ENCODE measurements at regions not wholly inside any gene's neighbourhood (a gene's known extent, or its start where the extent isn't known, plus 50 kb on each side); places are given as distances from the start of the nearest gene placed in this dataset.

DNA sequence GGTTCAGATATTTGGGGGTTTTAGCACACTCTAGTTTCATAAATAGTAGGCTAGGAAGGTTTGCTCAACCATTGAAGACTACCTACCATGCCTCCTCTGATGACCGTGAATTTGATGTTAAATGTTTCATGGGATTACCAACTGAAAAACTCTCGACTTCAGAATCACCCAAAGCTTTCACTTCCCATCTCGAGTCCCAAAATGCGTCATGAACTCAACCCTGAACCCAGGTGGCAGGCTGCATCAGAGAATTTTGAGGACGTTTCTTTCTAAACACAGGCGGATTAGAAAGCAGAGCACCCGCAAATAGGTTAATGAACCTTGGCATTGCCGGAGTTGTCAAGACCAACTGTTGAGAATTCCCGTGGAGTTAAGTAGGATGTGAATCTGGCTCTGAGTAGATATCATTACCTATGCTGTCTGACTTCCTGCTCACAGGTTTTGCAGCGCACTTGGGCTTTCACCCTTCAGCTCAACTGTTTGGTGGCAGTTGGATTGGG lies 98.4 kb upstream of the ADTRP start:
- TF ChIP-seq, protein P1, sequence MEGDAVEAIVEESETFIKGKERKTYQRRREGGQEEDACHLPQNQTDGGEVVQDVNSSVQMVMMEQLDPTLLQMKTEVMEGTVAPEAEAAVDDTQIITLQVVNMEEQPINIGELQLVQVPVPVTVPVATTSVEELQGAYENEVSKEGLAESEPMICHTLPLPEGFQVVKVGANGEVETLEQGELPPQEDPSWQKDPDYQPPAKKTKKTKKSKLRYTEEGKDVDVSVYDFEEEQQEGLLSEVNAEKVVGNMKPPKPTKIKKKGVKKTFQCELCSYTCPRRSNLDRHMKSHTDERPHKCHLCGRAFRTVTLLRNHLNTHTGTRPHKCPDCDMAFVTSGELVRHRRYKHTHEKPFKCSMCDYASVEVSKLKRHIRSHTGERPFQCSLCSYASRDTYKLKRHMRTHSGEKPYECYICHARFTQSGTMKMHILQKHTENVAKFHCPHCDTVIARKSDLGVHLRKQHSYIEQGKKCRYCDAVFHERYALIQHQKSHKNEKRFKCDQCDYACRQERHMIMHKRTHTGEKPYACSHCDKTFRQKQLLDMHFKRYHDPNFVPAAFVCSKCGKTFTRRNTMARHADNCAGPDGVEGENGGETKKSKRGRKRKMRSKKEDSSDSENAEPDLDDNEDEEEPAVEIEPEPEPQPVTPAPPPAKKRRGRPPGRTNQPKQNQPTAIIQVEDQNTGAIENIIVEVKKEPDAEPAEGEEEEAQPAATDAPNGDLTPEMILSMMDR (IDR thresholded peaks at IDR 0.05; ENCODE audit: insufficient read depth, low read depth, low read length) = no peak
- TF ChIP-seq EZH2 (IDR thresholded peaks at IDR 0.05; ENCODE audit: insufficient read depth, low read length) = no peak
- Histone ChIP-seq H3K79me2 (ENCODE audit: insufficient read depth, low read length) (no peaks in the 10 kb centered on the region), H3K27ac (ENCODE audit: low read depth, low read length) (no peak overlapping the region), H3K36me3 (ENCODE audit: insufficient read depth, low read length) (no peaks in the 10 kb centered on the region), H3K4me2 (ENCODE audit: low read length) (no peak overlapping the region), H3K4me3 (ENCODE audit: insufficient read depth, low read depth, low read length) (no peak overlapping the region), H3K9me3 (ENCODE audit: insufficient read depth, low read depth, low read length) (no peaks in the 10 kb centered on the region), H2AFZ (ENCODE audit: low read depth, low read length) (no peak overlapping the region), H4K20me1 (ENCODE audit: insufficient read depth, low read length) (no peaks in the 10 kb centered on the region), H3K4me1 (ENCODE audit: insufficient read depth, low read length) (no peaks in the 10 kb centered on the region), H3K9ac (ENCODE audit: low read length) (no peak overlapping the region), H3K27me3 (ENCODE audit: insufficient read depth, low read length) (no peaks in the 10 kb centered on the region)
- H3K4me3 Mint-ChIP-seq (ENCODE audit: unreplicated experiment) = no peak overlapping the region
- H3K9me3 Mint-ChIP-seq (ENCODE audit: unreplicated experiment) = peaks cover 8% of the 10 kb centered on the region
- H3K27me3 Mint-ChIP-seq (ENCODE audit: low read depth, unreplicated experiment) = no peaks in the 10 kb centered on the region
- H3K4me1 Mint-ChIP-seq (ENCODE audit: low read depth, unreplicated experiment) = peaks cover 1% of the 10 kb centered on the region
- no peak for FAIRE-seq
- no peak overlapping the region for H3K27ac Mint-ChIP-seq (ENCODE audit: unreplicated experiment)
- peaks cover 2% of the 10 kb centered on the region for H3K36me3 Mint-ChIP-seq (ENCODE audit: low read depth, unreplicated experiment)
- no peak for DNase-seq (ENCODE audit: low read depth)

- Mint-ChIP-seq H3K27ac (ENCODE audit: unreplicated experiment) (no peak overlapping the region), H3K27me3 (ENCODE audit: low read depth, unreplicated experiment) (no peaks in the 10 kb centered on the region)
Measured at GRCh38 chr6:11875325-11876109, 96.9 kb upstream of the ADTRP start.

More at GRCh38 chr6:11875325-11876109, 96.9 kb upstream of the ADTRP start:
- Histone ChIP-seq H3K9ac (ENCODE audit: low read length) (no peak overlapping the region), H3K4me2 (ENCODE audit: low read length) (no peak overlapping the region), H3K9me3 (ENCODE audit: insufficient read depth, low read depth, low read length) (no peaks in the 10 kb centered on the region), H3K27ac (ENCODE audit: low read depth, low read length) (no peak overlapping the region), H3K4me1 (ENCODE audit: insufficient read depth, low read length) (no peaks in the 10 kb centered on the region), H3K4me3 (ENCODE audit: insufficient read depth, low read depth, low read length) (no peak overlapping the region), H2AFZ (ENCODE audit: low read depth, low read length) (no peak overlapping the region), H3K27me3 (ENCODE audit: insufficient read depth, low read length) (no peaks in the 10 kb centered on the region), H3K79me2 (ENCODE audit: insufficient read depth, low read length) (no peaks in the 10 kb centered on the region), H3K36me3 (ENCODE audit: insufficient read depth, low read length) (no peaks in the 10 kb centered on the region), H4K20me1 (ENCODE audit: insufficient read depth, low read length) (no peaks in the 10 kb centered on the region)
- TF ChIP-seq EZH2 (IDR thresholded peaks at IDR 0.05; ENCODE audit: insufficient read depth, low read length) = no peak
- TF ChIP-seq, protein P1 (IDR thresholded peaks at IDR 0.05; ENCODE audit: insufficient read depth, low read depth, low read length) = no peak
- no peak for FAIRE-seq
- Mint-ChIP-seq H3K9me3 (ENCODE audit: unreplicated experiment) (peaks cover 2% of the 10 kb centered on the region), H3K4me1 (ENCODE audit: low read depth, unreplicated experiment) (peaks cover 1% of the 10 kb centered on the region), H3K36me3 (ENCODE audit: low read depth, unreplicated experiment) (no peaks in the 10 kb centered on the region), H3K4me3 (ENCODE audit: unreplicated experiment) (no peak overlapping the region)
- DNase-seq (ENCODE audit: low read depth) = no peak
